GM19467 (cell line): ENCODE measurements at regions not wholly inside any gene's neighbourhood (a gene's known extent, or its start where the extent isn't known, plus 50 kb on each side); places are given as distances from the start of the nearest gene placed in this dataset.
"Not testable (repeated sequence)": the region's sequence is repeated elsewhere in the genome, so short reads cannot be mapped to it uniquely, and the experiment has no call there.

Source experiments
- ATAC-seq: cut with Tn5 transposase; IDR thresholded peaks from one replicate; pipeline ENCODE4 v1.9.1; 2021; ENCODE audit warnings: mild to moderate bottlenecking, moderate library complexity; ENCODE audit not compliant: unreplicated experiment

GRCh38 chr6:3900744-3901336, 51.7 kb downstream of the FAM50B start:
- no peak for ATAC-seq

- ATAC-seq, result no peak
Measured at GRCh38 chr6:3902871-3903648, 53.9 kb downstream of the FAM50B start.

DNA sequence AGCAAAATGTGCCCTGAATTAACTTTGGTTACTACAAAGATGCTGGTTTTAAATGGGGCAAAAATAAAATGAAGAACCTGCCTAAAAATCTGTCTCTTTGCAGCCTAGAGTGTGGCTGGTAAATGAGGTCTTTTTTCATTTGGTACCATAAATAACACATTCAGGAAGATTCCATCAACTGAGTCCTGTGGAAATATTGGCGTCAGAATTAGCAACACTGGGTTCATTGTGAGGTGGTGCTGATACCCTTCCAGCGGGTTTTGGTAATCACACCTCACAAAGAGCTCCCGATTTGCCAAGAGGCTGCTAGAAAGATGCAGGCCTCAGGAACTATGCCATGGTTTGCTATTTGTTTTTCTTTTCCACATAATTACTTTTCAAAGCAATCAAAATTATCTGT, 55.3 kb downstream of the FAM50B start:
- ATAC-seq, result no peak

DNA sequence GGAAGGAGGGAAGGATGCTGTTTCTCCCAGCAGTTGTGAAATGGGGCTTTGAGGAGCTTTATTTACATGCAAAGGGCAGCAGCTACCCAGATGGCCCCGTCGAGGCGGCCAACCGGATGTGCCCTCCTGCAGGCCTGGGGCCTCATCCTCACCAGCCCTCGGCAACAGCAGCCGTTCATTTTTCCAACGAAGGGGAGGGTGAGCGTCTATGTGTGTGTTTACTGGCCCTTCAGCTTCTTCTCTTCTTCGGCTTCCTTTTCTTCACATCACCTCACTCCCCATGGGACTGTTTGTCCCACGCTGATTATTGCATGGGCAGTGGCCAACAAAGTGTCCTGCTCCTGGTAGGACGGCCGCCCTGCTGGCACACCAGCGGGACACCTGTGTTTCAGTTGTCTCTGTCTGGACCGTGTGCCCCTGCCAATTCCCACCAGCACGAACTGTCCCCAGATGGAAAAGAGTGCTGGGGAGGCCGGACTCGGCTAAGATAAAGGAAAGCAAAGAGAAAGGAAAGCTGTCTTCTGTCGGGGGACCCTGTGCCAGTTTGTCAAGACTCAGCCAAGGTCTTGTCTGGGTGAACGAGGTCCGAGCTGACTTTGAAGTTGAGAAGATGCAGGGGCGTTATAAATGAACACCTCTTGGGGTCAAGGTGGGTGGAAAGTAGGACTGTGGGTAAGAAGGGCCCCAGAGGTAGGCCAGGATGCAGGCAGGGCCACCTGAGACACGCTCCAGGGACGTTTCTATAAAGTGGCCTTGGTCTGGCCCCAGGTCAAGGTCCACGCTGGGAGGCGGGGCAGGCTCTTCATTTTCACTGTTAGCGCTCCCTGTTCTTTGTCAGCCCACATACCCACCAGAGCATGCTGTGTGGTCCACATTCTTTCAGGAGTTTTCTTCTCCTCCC, 57.0 kb downstream of the FAM50B start:
- ATAC-seq, result no peak

DNA sequence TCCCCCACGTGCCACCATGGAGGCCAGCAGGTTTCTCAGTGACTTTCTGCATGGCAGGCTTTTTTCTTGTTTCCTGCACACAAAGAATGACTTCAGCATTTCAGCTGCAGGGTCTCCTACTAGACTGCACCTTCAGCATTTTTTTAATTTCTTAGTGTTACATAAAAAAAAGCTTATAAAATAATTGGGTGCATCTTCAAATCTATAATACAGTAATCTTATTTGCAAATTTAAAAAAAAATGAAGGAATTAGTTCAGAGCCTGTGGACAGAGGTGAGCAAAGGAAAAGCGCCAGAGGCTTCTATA, 57.6 kb downstream of the FAM50B start:
- ATAC-seq, result no peak

DNA sequence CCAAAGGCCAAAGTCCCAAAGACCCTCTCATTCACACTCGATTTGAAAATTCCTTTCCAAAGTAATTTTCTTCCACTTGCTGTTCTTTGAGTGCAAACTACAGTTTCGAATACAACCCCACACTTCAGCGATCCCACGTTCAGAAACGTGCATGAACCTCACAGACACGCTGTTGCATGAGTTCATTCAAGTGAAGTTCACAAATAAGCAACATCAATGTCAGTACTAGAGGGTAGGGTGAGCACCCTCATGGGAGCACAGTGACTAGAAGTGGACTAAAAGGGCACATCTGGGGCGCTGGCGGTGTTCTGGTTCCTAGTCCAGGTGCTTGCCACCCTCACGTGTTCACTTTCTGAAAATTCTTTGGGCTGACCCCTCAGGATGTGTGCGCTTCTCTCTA, 59.0 kb downstream of the FAM50B start:
- no peak for ATAC-seq

DNA sequence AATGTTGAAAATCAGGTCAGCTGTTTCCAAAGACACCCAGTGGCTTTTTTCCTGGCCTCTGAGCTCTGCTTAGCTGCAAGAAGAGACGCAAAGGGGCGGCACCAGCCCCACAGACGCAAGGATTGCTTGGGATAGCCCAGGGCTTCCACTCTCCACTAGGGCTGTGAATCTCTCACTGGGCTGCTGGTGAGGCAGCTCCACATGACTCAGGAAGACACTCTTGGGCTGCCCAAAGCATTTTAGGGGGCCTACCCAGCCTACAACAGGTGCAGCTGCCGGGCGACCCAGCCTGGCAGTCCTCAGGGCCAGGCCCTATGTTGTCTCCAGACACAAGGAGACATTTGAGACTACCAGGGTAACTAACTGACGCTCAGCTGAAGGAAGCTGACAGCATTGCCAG, 59.8 kb downstream of the FAM50B start:
- no peak for ATAC-seq

GRCh38 chr6:3910106-3910663, 61.0 kb downstream of the FAM50B start:
- no peak for ATAC-seq

GRCh38 chr6:3911130-3911529, 62.0 kb downstream of the FAM50B start:
- no peak for ATAC-seq

GRCh38 chr6:3911614-3912336, 62.6 kb downstream of the FAM50B start:
- ATAC-seq, result no peak

DNA sequence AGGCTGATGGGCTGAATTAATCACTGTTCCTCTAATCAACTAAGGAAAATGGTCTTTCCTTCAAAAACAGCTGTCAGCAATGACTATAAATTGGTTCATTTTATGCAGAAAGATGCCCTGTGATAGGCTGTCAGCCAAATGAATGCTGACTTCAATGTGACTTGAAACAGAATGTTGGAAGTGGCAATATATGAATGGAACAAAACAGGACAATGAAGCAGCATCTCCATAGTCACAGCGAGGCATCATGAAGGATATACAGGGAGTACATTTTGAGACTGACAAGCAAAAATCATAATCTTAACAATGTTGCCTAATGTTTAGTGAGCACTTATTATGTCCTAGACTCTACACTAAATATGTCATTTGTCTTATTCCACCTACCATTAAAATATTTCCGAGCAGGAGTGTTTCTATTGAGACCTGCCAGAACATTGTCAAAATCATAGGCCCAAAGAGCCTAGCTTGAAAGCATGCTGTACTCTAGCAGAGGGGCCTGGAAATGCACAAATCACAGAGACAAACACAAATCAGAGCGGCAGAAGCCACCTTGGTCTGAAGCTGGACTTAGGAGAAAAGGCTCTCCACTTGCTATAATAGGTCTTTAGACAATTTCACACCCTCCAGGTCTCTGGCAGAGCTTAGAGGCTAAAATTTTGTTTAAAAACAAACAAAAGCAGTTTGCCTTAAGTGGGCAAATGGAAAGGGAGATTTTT, 63.3 kb downstream of the FAM50B start:
- ATAC-seq, result no peak

DNA sequence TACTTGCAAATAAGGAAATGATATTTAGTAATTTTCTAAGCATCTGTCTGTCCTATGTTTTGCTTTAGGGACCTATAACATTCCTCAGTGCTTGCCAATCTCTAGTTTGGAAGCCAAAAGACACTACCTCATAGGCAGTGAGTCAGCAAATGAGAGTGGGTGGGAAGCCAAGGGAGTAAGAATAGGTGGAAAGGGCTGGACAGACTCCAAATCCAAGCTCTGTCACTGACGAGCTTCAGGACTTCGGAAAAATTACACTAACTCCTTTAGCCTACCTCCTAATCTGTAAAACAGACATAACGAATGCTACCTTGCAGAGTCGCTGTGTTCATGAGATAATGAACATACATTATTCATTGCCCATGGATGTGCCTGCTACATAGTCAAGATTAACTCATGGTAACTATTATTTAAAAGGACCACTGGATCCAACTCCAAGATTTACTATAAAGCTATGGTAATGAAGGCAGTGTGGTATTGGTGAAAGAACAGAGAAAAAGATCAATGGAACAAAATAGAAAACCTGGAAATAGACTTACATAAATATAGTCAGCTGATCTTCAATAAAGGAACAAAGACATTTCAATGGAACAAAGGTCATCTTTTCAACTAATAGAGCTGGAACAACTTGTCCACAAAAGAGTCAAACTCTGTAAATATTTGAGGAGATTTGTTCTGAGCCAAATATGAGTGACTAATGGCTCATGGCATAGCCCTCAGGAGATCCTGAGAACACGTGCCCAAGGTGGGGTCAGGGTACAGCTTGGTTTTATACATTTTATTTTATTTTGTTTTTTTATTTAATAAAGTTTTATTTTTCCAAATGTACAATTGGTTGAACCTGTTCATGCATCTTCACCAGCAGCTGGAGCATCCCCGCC, 64.1 kb downstream of the FAM50B start:
- ATAC-seq, result no peak

- ATAC-seq, result no peak
Measured at GRCh38 chr6:3913958-3914337, 64.8 kb downstream of the FAM50B start.

GRCh38 chr6:3915076-3915791, 66.1 kb downstream of the FAM50B start:
- ATAC-seq, result no peak

GRCh38 chr6:3916211-3916610, 67.0 kb downstream of the FAM50B start:
- ATAC-seq, result no peak

- ATAC-seq, result not testable (repeated sequence)
Measured at GRCh38 chr6:3916749-3917148, 67.6 kb downstream of the FAM50B start.

DNA sequence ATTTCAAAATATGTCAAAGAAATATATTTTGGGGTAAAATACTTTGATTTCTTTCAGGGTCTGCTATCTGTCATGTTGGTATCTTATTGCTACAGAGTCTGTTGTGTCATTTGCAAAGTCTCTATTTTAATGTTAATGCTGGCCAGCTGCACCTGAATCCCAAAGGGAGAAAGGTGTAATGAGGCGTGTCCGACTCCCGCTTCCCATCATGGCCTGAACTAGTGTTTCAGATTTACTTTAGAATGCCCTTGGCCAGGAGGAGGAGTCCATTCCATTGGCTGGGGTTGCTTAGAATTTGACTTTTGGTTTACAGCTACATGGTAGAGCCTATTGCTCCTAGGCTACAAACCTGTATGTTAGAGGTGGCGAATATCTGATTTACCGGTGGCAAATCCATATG, 69.3 kb downstream of the FAM50B start:
- ATAC-seq, result no peak

GRCh38 chr6:3919130-3919628, 70.0 kb downstream of the FAM50B start:
- ATAC-seq, result no peak

- ATAC-seq, result no peak
Measured at GRCh38 chr6:3919849-3920248, 70.7 kb downstream of the FAM50B start.
